AG04449 (cell line): ENCODE measurements at regions not wholly inside any gene's neighbourhood (a gene's known extent, or its start where the extent isn't known, plus 50 kb on each side); places are given as distances from the start of the nearest gene placed in this dataset.
"Not testable (repeated sequence)": the region's sequence is repeated elsewhere in the genome, so short reads cannot be mapped to it uniquely, and the experiment has no call there.

ENCODE experiments used
- CTCF ChIA-PET: fragments of 350-600 bp; formaldehyde crosslinking; extraction: SDS; loops from one replicate; lab custom pipeline; 2021; ENCODE audit warnings: antibody characterized with exemption; lab: Yijun Ruan, JAX
- POLR2A ChIA-PET: fragments of 400-600, 350-600 bp; formaldehyde crosslinking; extraction: SDS; loops from one replicate; lab custom pipeline; 2020; ENCODE audit warnings: antibody characterized with exemption, inconsistent platforms; lab: Yijun Ruan, JAX
- DNase-seq: peaks from one replicate; pipeline ENCODE4 v3.0.0-alpha.2; 2010; ENCODE audit warnings: low read depth, low spot score
- H3K4me3 ChIP-seq: 2 replicates; pipeline ENCODE4 v1.5.1; 2011; ENCODE audit warnings: low read depth, mild to moderate bottlenecking, control low read depth, low read length
- CTCF ChIP-seq: IDR thresholded peaks from one replicate; pipeline ENCODE4 v1.5.1; 2011; ENCODE audit warnings: mild to moderate bottlenecking, moderate library complexity, low read length, control low read depth, inconsistent platforms; ENCODE audit not compliant: insufficient read depth; ENCODE audit errors: missing control alignments

GRCh38 chr12:129971721-129972120 lies 67.9 kb upstream of the TMEM132D start:
- TF ChIP-seq CTCF = no peak
- ChIA-PET CTCF (no interaction called here), POLR2A (no interaction called here)
- no peak overlapping the region for H3K4me3 ChIP-seq
- no peak for DNase-seq

DNA sequence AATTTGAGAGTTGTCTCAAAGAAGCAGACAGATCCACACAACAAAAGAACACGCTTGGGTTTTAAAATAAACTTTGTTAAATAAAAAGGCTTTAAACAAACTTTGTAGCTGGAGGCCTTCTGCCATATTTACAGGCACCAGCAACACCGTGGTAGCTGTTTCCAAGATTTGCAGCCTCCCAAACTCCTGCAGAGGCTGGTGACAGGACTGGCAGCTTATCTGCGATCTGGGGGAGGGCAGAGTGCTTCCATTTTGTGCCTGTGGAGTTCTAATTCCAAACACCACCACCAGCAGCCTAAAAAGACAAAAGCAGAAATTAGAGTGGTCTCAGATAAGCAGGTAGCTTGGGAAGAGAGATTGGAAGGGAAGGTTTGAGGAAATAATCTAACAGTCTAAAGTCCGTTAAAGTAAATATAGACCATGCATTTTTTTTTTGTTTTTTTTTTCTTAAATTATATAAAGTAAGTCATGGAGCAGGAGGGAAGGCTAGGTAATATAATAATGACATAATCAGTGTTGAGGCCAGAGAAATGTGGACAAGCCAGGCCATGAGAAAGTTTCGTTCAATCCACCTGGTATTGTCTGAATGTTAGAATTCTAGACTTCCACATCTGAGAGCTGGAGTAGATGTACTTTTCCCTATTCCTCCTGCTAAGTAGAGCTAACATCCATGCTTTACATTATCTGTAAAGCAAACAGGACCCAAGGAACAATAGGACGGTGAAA lies 69.6 kb upstream of the TMEM132D start:
- TF ChIP-seq CTCF = no peak
- ChIA-PET POLR2A (no interaction called here), CTCF (no interaction called here)
- H3K4me3 ChIP-seq = no peak overlapping the region
- no peak for DNase-seq

DNA sequence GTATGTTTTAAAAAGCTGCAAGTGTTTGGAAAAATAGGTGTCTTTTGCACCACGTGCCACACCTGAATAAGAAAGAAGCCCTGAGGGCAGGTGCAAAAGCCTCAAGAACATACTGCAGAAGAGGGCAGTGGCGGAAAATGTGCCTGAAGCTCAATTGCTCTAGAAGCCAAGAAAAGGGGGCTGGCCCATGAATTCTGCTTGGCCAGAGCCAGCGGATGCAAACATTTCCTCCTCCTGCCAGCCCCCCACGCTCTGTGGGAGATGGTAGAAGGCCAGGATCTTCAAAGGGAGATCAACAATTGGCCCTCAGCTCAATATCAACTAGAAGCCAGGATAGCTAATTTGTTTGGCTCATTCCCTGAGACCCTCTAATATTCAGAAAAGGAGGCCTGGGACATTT lies 80.3 kb upstream of the TMEM132D start:
- no peak overlapping the region for H3K4me3 ChIP-seq
- POLR2A ChIA-PET = no interaction called here
- DNase-seq = no peak
- CTCF ChIA-PET = no interaction called here
- TF ChIP-seq CTCF = no peak

DNA sequence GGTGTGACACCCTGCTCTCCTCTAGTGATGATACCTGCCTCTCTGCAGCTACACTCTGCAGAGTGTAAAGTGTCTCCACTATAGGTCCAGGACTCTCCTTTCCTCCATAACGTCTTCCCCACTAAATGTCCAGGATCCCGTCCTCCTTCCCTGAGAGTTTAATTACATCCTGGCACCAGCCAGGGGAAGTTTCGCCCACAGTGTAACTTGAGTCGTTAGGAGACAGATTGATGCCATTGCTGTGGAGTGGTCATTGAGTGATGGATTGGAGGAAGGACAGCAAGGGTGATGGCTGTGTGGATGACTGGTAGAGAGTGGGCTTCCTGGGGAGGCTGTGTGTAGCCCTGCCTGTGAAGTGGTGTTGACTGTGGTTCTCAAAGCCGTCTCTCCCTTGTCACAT lies 84.0 kb upstream of the TMEM132D start:
- H3K4me3 ChIP-seq = no peak overlapping the region
- CTCF ChIA-PET = no interaction called here
- POLR2A ChIA-PET = no interaction called here

GRCh38 chr12:129994634-129995033 lies 90.8 kb upstream of the TMEM132D start:
- ChIA-PET POLR2A (no interaction called here), CTCF (no interaction called here)
- no peak for DNase-seq
- no peak for TF ChIP-seq CTCF
- no peak overlapping the region for H3K4me3 ChIP-seq

More for the DNA sequence above, 84.0 kb upstream of the TMEM132D start:
- DNase-seq = no peak
- TF ChIP-seq CTCF = no peak

DNA sequence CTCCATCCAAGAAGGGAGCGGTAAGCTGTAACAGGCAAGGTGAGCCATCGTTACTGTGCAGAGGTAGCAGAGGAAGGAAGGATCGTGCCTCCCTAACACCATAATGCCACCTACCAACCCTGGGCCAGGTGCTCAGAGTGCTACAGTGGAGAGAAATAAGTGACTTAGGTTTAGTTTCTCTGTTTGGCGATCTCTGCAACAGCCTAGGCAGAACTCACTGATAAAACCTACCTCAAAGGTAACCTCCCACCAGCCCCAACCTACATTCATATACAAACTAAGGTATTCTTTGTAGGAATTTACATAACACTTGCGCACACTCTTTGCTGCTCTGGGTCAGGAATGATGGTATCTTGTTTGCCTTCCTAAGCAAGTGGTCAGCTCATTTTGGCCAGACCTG lies 93.4 kb upstream of the TMEM132D start:
- TF ChIP-seq CTCF = no peak
- POLR2A ChIA-PET = no interaction called here
- no peak overlapping the region for H3K4me3 ChIP-seq
- CTCF ChIA-PET = no interaction called here
- no peak for DNase-seq

- POLR2A ChIA-PET, DNase-seq, H3K4me3 ChIP-seq: not testable (repeated sequence)
- CTCF ChIA-PET = interaction anchor here (2.7 kb wide), 1 partner anchor 10 kb away, joined by 8 read pairs; no protein-coding TSS in a partner anchor
These were observed 100.6 kb upstream of the TMEM132D start for GRCh38 chr12:130004310-130004877.
